Fibroblast of lung (primary cell): ENCODE measurements at regions not wholly inside any gene's neighbourhood (a gene's known extent, or its start where the extent isn't known, plus 50 kb on each side); places are given as distances from the start of the nearest gene placed in this dataset.

Source experiments
- DNase-seq, 2 donors: peaks; one replicate each; pipeline versions ENCODE4 v3.0.0 to v3.0.0-alpha.2; 2010; ENCODE audit warnings: low read depth in 2 of 2
- H2AFZ ChIP-seq: 2 replicates; pipeline ENCODE4 v1.5.1; 2012; ENCODE audit warnings: low read length, control low read depth, inconsistent platforms
- H3K27ac ChIP-seq: 2 replicates; pipeline ENCODE4 v1.5.1; 2011; ENCODE audit warnings: low read length, control low read depth; ENCODE audit not compliant: insufficient read depth
- H3K27me3 ChIP-seq: 2 replicates; pipeline ENCODE4 v1.5.1; 2011; ENCODE audit warnings: mild to moderate bottlenecking, low read length; ENCODE audit not compliant: control insufficient read depth, insufficient read depth
- H3K36me3 ChIP-seq: 2 replicates; pipeline ENCODE4 v1.5.1; 2011; ENCODE audit warnings: low read length; ENCODE audit not compliant: control insufficient read depth, insufficient read depth
- H3K4me1 ChIP-seq: 2 replicates; pipeline ENCODE4 v1.5.1; 2011; ENCODE audit warnings: low read length; ENCODE audit not compliant: control insufficient read depth, insufficient read depth; ENCODE audit errors: extremely low read depth
- H3K4me2 ChIP-seq: 2 replicates; pipeline ENCODE4 v1.5.1; 2011; ENCODE audit warnings: low read length, control low read depth; ENCODE audit not compliant: insufficient read depth; ENCODE audit errors: extremely low read depth
- H3K4me3 ChIP-seq, 4 experiments: fragments of 200-600 bp in 1 of 4; sonication (generic) in 1 of 4; replicated peaks in 1 of 4; 2 replicates each; pipeline ENCODE4 v1.5.1; 2011 to 2016; ENCODE audit warnings: low read length in 4 of 4, low read depth in 3 of 4, mild to moderate bottlenecking in 3 of 4, control low read depth in 2 of 4, inconsistent platforms in 1 of 4, mixed read lengths in 1 of 4; ENCODE audit not compliant: insufficient read depth in 1 of 4; ENCODE audit errors: control extremely low read depth in 1 of 4
- H3K79me2 ChIP-seq: 2 replicates; pipeline ENCODE4 v1.5.1; 2012; ENCODE audit warnings: mild to moderate bottlenecking, low read length, inconsistent platforms; ENCODE audit not compliant: control insufficient read depth, insufficient read depth
- H3K9ac ChIP-seq: 2 replicates; pipeline ENCODE4 v1.5.1; 2011; ENCODE audit warnings: mild to moderate bottlenecking, low read length, control low read depth; ENCODE audit not compliant: insufficient read depth
- H3K9me3 ChIP-seq: 2 replicates; pipeline ENCODE4 v1.5.1; 2012; ENCODE audit warnings: low read depth, low read length; ENCODE audit not compliant: control insufficient read depth, insufficient read depth
- H4K20me1 ChIP-seq: 2 replicates; pipeline ENCODE4 v1.5.1; 2011; ENCODE audit warnings: low read length; ENCODE audit not compliant: control insufficient read depth, insufficient read depth; ENCODE audit errors: extremely low read depth
- EZH2 ChIP-seq: IDR thresholded peaks from 2 replicates; pipeline ENCODE4 v1.5.1; 2012; ENCODE audit warnings: low read length, control low read depth, mild to moderate bottlenecking; ENCODE audit errors: missing control alignments
- TF ChIP-seq, protein P1 (sequence below), 2 donors: IDR thresholded peaks in 1 of 2; conservative IDR thresholded peaks in 1 of 2; 1 replicate in 1 of 2; 2 replicates in 1 of 2; pipeline ENCODE4 v1.5.1; 2011 to 2012; ENCODE audit warnings: low read length in 2 of 2, control low read depth in 1 of 2, inconsistent platforms in 1 of 2, low read depth in 1 of 2, mild to moderate bottlenecking in 1 of 2

- no peak for DNase-seq
- no peaks in the 10 kb centered on the region for H3K9me3 ChIP-seq
- H3K27ac ChIP-seq = no peak overlapping the region
- no peaks in the 10 kb centered on the region for H3K36me3 ChIP-seq
- no peaks in the 10 kb centered on the region for H3K79me2 ChIP-seq
- H3K27me3 ChIP-seq = no peaks in the 10 kb centered on the region
- H3K9ac ChIP-seq = no peak overlapping the region
- no peak overlapping the region for H3K4me2 ChIP-seq
- no peak overlapping the region for H3K4me3 ChIP-seq
- no peaks in the 10 kb centered on the region for H3K4me1 ChIP-seq
- no peaks in the 10 kb centered on the region for H4K20me1 ChIP-seq
- H2AFZ ChIP-seq = no peak overlapping the region
- TF ChIP-seq EZH2 = no peak
- TF ChIP-seq, protein P1, sequence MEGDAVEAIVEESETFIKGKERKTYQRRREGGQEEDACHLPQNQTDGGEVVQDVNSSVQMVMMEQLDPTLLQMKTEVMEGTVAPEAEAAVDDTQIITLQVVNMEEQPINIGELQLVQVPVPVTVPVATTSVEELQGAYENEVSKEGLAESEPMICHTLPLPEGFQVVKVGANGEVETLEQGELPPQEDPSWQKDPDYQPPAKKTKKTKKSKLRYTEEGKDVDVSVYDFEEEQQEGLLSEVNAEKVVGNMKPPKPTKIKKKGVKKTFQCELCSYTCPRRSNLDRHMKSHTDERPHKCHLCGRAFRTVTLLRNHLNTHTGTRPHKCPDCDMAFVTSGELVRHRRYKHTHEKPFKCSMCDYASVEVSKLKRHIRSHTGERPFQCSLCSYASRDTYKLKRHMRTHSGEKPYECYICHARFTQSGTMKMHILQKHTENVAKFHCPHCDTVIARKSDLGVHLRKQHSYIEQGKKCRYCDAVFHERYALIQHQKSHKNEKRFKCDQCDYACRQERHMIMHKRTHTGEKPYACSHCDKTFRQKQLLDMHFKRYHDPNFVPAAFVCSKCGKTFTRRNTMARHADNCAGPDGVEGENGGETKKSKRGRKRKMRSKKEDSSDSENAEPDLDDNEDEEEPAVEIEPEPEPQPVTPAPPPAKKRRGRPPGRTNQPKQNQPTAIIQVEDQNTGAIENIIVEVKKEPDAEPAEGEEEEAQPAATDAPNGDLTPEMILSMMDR (conservative IDR thresholded peaks at IDR 0.05 in 1 of 2, IDR thresholded peaks at IDR 0.05 in 1 of 2; ENCODE audit: low read depth in 1 of 2, low read length in 2 of 2) = no peak
Measured at GRCh38 chr6:6766230-6766905, 177.8 kb downstream of the LY86 start.

GRCh38 chr6:6769466-6769865, 180.9 kb downstream of the LY86 start:
- Histone ChIP-seq H3K9ac (no peak overlapping the region), H2AFZ (no peak overlapping the region), H4K20me1 (no peaks in the 10 kb centered on the region), H3K4me1 (no peaks in the 10 kb centered on the region), H3K27me3 (no peaks in the 10 kb centered on the region), H3K9me3 (no peaks in the 10 kb centered on the region), H3K4me3 (no peak overlapping the region), H3K79me2 (no peaks in the 10 kb centered on the region), H3K27ac (no peak overlapping the region), H3K4me2 (no peak overlapping the region), H3K36me3 (no peaks in the 10 kb centered on the region)
- DNase-seq = no peak
- TF ChIP-seq EZH2 = no peak
- TF ChIP-seq, protein P1 (conservative IDR thresholded peaks at IDR 0.05 in 1 of 2, IDR thresholded peaks at IDR 0.05 in 1 of 2; ENCODE audit: low read depth in 1 of 2, low read length in 2 of 2) = no peak

- H3K4me3 ChIP-seq = no peak overlapping the region
- DNase-seq = no peak
- no peaks in the 10 kb centered on the region for H3K27me3 ChIP-seq
- TF ChIP-seq, protein P1 (conservative IDR thresholded peaks at IDR 0.05 in 1 of 2, IDR thresholded peaks at IDR 0.05 in 1 of 2; ENCODE audit: low read depth in 1 of 2, low read length in 2 of 2) = no peak
- no peaks in the 10 kb centered on the region for H3K36me3 ChIP-seq
- H2AFZ ChIP-seq = no peak overlapping the region
- no peaks in the 10 kb centered on the region for H3K9me3 ChIP-seq
- H3K4me2 ChIP-seq = no peak overlapping the region
- H4K20me1 ChIP-seq = no peaks in the 10 kb centered on the region
- H3K9ac ChIP-seq = no peak overlapping the region
- no peaks in the 10 kb centered on the region for H3K4me1 ChIP-seq
- H3K79me2 ChIP-seq = no peaks in the 10 kb centered on the region
- H3K27ac ChIP-seq = no peak overlapping the region
Measured at GRCh38 chr6:6771224-6771945, 182.9 kb downstream of the LY86 start.
